A549 (cell line): ENCODE measurements at regions not wholly inside any gene's neighbourhood (a gene's known extent, or its start where the extent isn't known, plus 50 kb on each side); places are given as distances from the start of the nearest gene placed in this dataset.
A peak's percentile ranks its signal among the peaks of the same experiment; 100 is the strongest.

Experiments
- BHLHE40 ChIP-seq: IDR thresholded peaks from 2 replicates; pipeline ENCODE4 v1.6.1; 2012; ENCODE audit warnings: low read depth, low read length, inconsistent platforms
- CHD4 ChIP-seq: fragments of 200-600 bp; sonication (generic); IDR thresholded peaks from 2 replicates; pipeline ENCODE4 v1.6.1; 2016; ENCODE audit warnings: antibody characterized with exemption, mild to moderate bottlenecking, borderline replicate concordance
- CTCF ChIP-seq: fragments of >200 bp; sonication (Bioruptor Twin); formaldehyde crosslinking; IDR thresholded peaks from 3 replicates; pipeline ENCODE4 v1.5.1; 2016
- ELK1 ChIP-seq: fragments of 150-350 bp; IDR thresholded peaks from 2 replicates; pipeline ENCODE4 v1.6.1; 2014; ENCODE audit warnings: low read depth, mild to moderate bottlenecking, low read length
- EP300 ChIP-seq, 2 experiments: fragments of >200 bp; sonication (Bioruptor Twin); formaldehyde crosslinking; IDR thresholded peaks; 2 replicates in 1 of 2; 3 replicates in 1 of 2; pipeline ENCODE4 v1.6.1; 2016 to 2017
- HMGXB4 ChIP-seq: fragments of 250-450 bp; sonication (Bioruptor Pico); IDR thresholded peaks from 2 replicates; pipeline ENCODE4 v1.5.0; 2021; ENCODE audit warnings: mild to moderate bottlenecking, moderate library complexity, borderline replicate concordance
- MYC ChIP-seq: IDR thresholded peaks from 2 replicates; pipeline ENCODE4 v1.6.1; 2012; ENCODE audit warnings: mild to moderate bottlenecking, inconsistent platforms, low read length, improper control_type of control experiment, borderline replicate concordance
- POLR2A ChIP-seq: IDR thresholded peaks from 2 replicates; pipeline ENCODE4 v1.6.1; 2012; ENCODE audit warnings: mild to moderate bottlenecking, low read length
- RAD21 ChIP-seq, 2 experiments: fragments of >200 bp in 1 of 2; sonication (Bioruptor Twin) in 1 of 2; formaldehyde crosslinking in 1 of 2; IDR thresholded peaks in 1 of 2; conservative IDR thresholded peaks in 1 of 2; 2 replicates in 1 of 2; 3 replicates in 1 of 2; pipeline ENCODE4 v1.6.1; 2012 to 2018; ENCODE audit warnings: inconsistent platforms in 1 of 2
- REST ChIP-seq: fragments of 200-600 bp; sonication (generic); IDR thresholded peaks from 2 replicates; pipeline ENCODE4 v1.6.1; 2016; ENCODE audit warnings: antibody characterized with exemption, mild to moderate bottlenecking, moderate library complexity
- SMC3 ChIP-seq: fragments of >200 bp; sonication (Bioruptor Twin); formaldehyde crosslinking; IDR thresholded peaks from 3 replicates; pipeline ENCODE4 v1.6.1; 2018; ENCODE audit warnings: inconsistent platforms

- TF ChIP-seq CTCF (peak; percentile 18; the same call in 1 of the 3 replicates), POLR2A (no peak), BHLHE40 (no peak), ELK1 (no peak), RAD21 (conservative IDR thresholded peaks at IDR 0.05 in 1 of 2, IDR thresholded peaks at IDR 0.05 in 1 of 2) (peak; percentile 28 to 54; a peak in 2 of 5 replicates), REST (no peak), HMGXB4 (no peak), MYC (no peak), CHD4 (no peak), EP300 (IDR thresholded peaks at IDR 0.05) (no peak), SMC3 (0 out of 3 replicates have a peak, but pooled peaks have one; percentile 12)
Observed at GRCh38 chrX:15107367-15107988, 162.4 kb downstream of the ASB9 start.
